ENCODE measurements at regions not wholly inside any gene's neighbourhood (a gene's known extent, or its start where the extent isn't known, plus 50 kb on each side); places are given as distances from the start of the nearest gene placed in this dataset.

DNA sequence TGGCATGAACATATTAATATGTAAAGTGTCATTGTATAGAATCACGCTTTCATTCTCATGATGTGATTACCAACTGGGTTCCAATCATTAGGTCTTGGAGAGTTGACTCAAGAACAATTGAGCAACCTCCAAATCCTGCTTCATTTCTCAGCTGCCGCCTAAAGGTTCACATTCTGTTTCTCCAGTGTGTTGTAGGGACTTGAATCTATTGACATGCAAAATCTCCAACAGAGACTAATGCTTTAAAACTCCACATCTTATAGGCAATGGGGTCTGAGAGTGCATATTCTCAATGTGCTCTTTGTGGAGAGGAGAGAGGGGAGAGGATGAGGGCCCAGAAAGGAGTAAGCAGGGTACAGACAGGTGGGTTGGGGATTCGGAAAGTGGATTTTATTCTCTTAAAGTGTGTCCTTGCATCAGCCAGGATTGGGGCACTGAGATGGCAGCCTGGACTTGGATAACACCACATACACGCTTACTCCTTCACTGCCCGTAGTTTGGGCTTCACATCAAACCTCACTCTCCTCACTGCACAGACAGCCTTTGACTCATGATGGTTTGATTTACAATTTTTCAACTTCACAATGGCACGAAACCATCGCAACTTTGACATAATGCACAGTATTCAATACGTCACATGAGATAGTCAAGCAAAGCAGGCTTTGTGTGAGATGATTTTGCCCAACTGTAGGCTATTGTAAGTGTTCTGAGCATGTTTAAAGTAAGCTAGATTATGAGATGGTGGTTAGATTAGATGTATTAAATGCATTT is 241.3 kb upstream of the IRS2 start (continued):
- TF ChIP-seq, protein P1, sequence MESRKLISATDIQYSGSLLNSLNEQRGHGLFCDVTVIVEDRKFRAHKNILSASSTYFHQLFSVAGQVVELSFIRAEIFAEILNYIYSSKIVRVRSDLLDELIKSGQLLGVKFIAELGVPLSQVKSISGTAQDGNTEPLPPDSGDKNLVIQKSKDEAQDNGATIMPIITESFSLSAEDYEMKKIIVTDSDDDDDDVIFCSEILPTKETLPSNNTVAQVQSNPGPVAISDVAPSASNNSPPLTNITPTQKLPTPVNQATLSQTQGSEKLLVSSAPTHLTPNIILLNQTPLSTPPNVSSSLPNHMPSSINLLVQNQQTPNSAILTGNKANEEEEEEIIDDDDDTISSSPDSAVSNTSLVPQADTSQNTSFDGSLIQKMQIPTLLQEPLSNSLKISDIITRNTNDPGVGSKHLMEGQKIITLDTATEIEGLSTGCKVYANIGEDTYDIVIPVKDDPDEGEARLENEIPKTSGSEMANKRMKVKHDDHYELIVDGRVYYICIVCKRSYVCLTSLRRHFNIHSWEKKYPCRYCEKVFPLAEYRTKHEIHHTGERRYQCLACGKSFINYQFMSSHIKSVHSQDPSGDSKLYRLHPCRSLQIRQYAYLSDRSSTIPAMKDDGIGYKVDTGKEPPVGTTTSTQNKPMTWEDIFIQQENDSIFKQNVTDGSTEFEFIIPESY (IDR thresholded peaks at IDR 0.05): no peak
- TF ChIP-seq, protein P2, sequence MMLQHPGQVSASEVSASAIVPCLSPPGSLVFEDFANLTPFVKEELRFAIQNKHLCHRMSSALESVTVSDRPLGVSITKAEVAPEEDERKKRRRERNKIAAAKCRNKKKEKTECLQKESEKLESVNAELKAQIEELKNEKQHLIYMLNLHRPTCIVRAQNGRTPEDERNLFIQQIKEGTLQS (IDR thresholded peaks at IDR 0.05): no peak

DNA sequence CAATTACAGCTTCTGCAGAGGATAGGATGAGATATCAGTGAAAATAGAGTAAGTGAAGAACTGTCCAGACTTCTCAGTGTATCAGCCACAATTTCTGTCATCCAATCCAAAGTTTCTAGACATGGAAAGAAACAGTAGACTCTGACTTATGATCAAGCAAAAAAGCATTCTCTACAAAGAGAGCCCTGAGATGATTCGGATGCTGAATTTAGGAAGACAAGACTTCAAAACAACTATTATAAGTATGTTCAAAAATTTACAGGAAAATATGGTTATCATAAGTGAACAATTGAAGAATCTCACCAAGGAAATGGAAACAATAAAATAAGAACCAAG is 238.2 kb upstream of the IRS2 start:
- WGBS: 0% methylated on average over 1 of the region's 1 CpG
- no peak overlapping the region for H3K27ac ChIP-seq (ENCODE audit: low read depth in 1 of 2, low read length in 2 of 2)

More for the DNA sequence above, 238.2 kb upstream of the IRS2 start:
- Histone ChIP-seq H3K9me3 (ENCODE audit: control insufficient read depth in 4 of 4, low read length in 3 of 4) (no peaks in the 10 kb centered on the region), H3K4me1 (ENCODE audit: control insufficient read depth in 4 of 4, insufficient read depth in 4 of 4, low read length in 3 of 4) (no peaks in the 10 kb centered on the region), H3K4me3 (ENCODE audit: low read depth in 1 of 3, low read length in 3 of 3) (no peak overlapping the region), H3K27me3 (ENCODE audit: control insufficient read depth in 4 of 4, insufficient read depth in 4 of 4, low read length in 3 of 4) (no peaks in the 10 kb centered on the region), H3K9ac (ENCODE audit: low read depth in 1 of 2, low read length in 2 of 2) (no peak overlapping the region), H3K36me3 (ENCODE audit: control insufficient read depth in 4 of 4, insufficient read depth in 3 of 4, low read depth in 1 of 4, low read length in 3 of 4) (no peaks in the 10 kb centered on the region)
- TF ChIP-seq SP1 (IDR thresholded peaks at IDR 0.05) (no peak), HNF4G (IDR thresholded peaks at IDR 0.05) (no peak), GABPA (IDR thresholded peaks at IDR 0.05 in 1 of 2, conservative IDR thresholded peaks at IDR 0.05 in 1 of 2) (no peak), FOXA2 (IDR thresholded peaks at IDR 0.05) (no peak), RXRA (IDR thresholded peaks at IDR 0.05) (no peak)
- TF ChIP-seq, protein P2 (IDR thresholded peaks at IDR 0.05): no peak
- TF ChIP-seq, protein P3, sequence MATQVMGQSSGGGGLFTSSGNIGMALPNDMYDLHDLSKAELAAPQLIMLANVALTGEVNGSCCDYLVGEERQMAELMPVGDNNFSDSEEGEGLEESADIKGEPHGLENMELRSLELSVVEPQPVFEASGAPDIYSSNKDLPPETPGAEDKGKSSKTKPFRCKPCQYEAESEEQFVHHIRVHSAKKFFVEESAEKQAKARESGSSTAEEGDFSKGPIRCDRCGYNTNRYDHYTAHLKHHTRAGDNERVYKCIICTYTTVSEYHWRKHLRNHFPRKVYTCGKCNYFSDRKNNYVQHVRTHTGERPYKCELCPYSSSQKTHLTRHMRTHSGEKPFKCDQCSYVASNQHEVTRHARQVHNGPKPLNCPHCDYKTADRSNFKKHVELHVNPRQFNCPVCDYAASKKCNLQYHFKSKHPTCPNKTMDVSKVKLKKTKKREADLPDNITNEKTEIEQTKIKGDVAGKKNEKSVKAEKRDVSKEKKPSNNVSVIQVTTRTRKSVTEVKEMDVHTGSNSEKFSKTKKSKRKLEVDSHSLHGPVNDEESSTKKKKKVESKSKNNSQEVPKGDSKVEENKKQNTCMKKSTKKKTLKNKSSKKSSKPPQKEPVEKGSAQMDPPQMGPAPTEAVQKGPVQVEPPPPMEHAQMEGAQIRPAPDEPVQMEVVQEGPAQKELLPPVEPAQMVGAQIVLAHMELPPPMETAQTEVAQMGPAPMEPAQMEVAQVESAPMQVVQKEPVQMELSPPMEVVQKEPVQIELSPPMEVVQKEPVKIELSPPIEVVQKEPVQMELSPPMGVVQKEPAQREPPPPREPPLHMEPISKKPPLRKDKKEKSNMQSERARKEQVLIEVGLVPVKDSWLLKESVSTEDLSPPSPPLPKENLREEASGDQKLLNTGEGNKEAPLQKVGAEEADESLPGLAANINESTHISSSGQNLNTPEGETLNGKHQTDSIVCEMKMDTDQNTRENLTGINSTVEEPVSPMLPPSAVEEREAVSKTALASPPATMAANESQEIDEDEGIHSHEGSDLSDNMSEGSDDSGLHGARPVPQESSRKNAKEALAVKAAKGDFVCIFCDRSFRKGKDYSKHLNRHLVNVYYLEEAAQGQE (IDR thresholded peaks at IDR 0.05): no peak
- TF ChIP-seq, protein P4, sequence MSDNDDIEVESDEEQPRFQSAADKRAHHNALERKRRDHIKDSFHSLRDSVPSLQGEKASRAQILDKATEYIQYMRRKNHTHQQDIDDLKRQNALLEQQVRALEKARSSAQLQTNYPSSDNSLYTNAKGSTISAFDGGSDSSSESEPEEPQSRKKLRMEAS (IDR thresholded peaks at IDR 0.05): no peak
- TF ChIP-seq, protein P5, sequence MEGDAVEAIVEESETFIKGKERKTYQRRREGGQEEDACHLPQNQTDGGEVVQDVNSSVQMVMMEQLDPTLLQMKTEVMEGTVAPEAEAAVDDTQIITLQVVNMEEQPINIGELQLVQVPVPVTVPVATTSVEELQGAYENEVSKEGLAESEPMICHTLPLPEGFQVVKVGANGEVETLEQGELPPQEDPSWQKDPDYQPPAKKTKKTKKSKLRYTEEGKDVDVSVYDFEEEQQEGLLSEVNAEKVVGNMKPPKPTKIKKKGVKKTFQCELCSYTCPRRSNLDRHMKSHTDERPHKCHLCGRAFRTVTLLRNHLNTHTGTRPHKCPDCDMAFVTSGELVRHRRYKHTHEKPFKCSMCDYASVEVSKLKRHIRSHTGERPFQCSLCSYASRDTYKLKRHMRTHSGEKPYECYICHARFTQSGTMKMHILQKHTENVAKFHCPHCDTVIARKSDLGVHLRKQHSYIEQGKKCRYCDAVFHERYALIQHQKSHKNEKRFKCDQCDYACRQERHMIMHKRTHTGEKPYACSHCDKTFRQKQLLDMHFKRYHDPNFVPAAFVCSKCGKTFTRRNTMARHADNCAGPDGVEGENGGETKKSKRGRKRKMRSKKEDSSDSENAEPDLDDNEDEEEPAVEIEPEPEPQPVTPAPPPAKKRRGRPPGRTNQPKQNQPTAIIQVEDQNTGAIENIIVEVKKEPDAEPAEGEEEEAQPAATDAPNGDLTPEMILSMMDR (IDR thresholded peaks at IDR 0.05; ENCODE audit: low read depth, low read length, missing input control): no peak
- no peak for DNase-seq (ENCODE audit: low spot score)
